GM12878 (cell line): ENCODE measurements at regions not wholly inside any gene's neighbourhood (a gene's known extent, or its start where the extent isn't known, plus 50 kb on each side); places are given as distances from the start of the nearest gene placed in this dataset.
A peak's percentile ranks its signal among the peaks of the same experiment; 100 is the strongest.

Experiments
- ATAC-seq: fragments of 200-7000 bp; cut with Tn5 transposase; 3 replicates; pipeline ENCODE4 v1.9.1; 2020; ENCODE audit warnings: mild to moderate bottlenecking, moderate library complexity
- BruUV-seq: library from RNA; stranded (reverse); fragments of 400-500 nt; replicated peaks from 2 replicates; lab custom pipeline; 2021; lab: Mats Ljungman, UMichigan
- CTCF ChIA-PET: fragments of 300-600 bp; sonication (Branson Sonifier 250); formaldehyde crosslinking; extraction: SDS; loops from one replicate; lab custom pipeline; 2021; ENCODE audit warnings: inconsistent platforms; lab: Yijun Ruan, JAX
- POLR2A ChIA-PET: fragments of 350-600 bp; formaldehyde crosslinking; extraction: SDS; loops from one replicate; lab custom pipeline; 2021; ENCODE audit warnings: inconsistent platforms; lab: Charles Lee
- RAD21 ChIA-PET: fragments of 300-600 bp; sonication (Branson Sonifier 250); formaldehyde crosslinking; loops from one replicate; lab custom pipeline; 2023; ENCODE audit warnings: antibody characterized with exemption; ENCODE audit not compliant: unreplicated experiment; lab: Charles Lee
- SMC1A ChIA-PET: fragments of 300-600 bp; sonication (Branson Sonifier 250); formaldehyde crosslinking; loops from one replicate; lab custom pipeline; 2023; ENCODE audit not compliant: unreplicated experiment, uncharacterized antibody; lab: Charles Lee
- DNase-seq: peaks from one replicate; pipeline ENCODE4 v3.0.0-alpha.2; 2011; ENCODE audit warnings: low read depth, low spot score
- FAIRE-seq: peaks from 3 replicates; lab custom pipeline; 2011; peaks lifted over from hg19 to GRCh38; lab: Jason Lieb, UNC
- H2AFZ ChIP-seq: 2 replicates; pipeline ENCODE4 v1.6.0; 2011; ENCODE audit warnings: low read depth, low read length, control low read depth; ENCODE audit not compliant: control insufficient read depth
- H3K27ac ChIP-seq: 2 replicates; pipeline ENCODE4 v1.5.1; 2011; ENCODE audit warnings: control low read depth; ENCODE audit not compliant: control insufficient read depth, insufficient read depth
- H3K27me3 ChIP-seq, 2 experiments: replicated peaks in 1 of 2; 2 replicates each; pipeline versions ENCODE4 v1.6.0 to v1.6.1; 2011; ENCODE audit warnings: low read length in 1 of 2; ENCODE audit not compliant: control insufficient read depth in 2 of 2, insufficient read depth in 2 of 2
- H3K36me3 ChIP-seq, 2 experiments: 2 replicates each; pipeline ENCODE4 v1.5.1; 2011; ENCODE audit warnings: low read length in 1 of 2; ENCODE audit not compliant: control insufficient read depth in 2 of 2, insufficient read depth in 2 of 2
- H3K4me1 ChIP-seq: 2 replicates; pipeline ENCODE4 v1.6.1; 2011; ENCODE audit warnings: mild to moderate bottlenecking, low read length, moderate library complexity, mixed read lengths; ENCODE audit not compliant: control insufficient read depth, insufficient read depth
- H3K4me2 ChIP-seq: 2 replicates; pipeline ENCODE4 v1.6.0; 2011; ENCODE audit warnings: control low read depth; ENCODE audit not compliant: control insufficient read depth, insufficient read depth
- H3K4me3 ChIP-seq: fragments of 200-600 bp; sonication (generic); 2 replicates; pipeline ENCODE4 v1.5.1; 2016
- H3K79me2 ChIP-seq: 2 replicates; pipeline ENCODE4 v1.6.0; 2011; ENCODE audit warnings: low read length; ENCODE audit not compliant: control insufficient read depth, insufficient read depth
- H3K9ac ChIP-seq: 2 replicates; pipeline ENCODE4 v1.8.0; 2011; ENCODE audit warnings: low read length, control low read depth, mixed read lengths; ENCODE audit not compliant: control insufficient read depth, insufficient read depth
- H3K9me3 ChIP-seq: replicated peaks from 3 replicates; pipeline ENCODE4 v1.5.1; 2011; ENCODE audit warnings: mild to moderate bottlenecking, low read length; ENCODE audit not compliant: control insufficient read depth, insufficient read depth
- H4K20me1 ChIP-seq: 2 replicates; pipeline ENCODE4 v1.6.0; 2011; ENCODE audit not compliant: control insufficient read depth, insufficient read depth
- CBX5 ChIP-seq: sonication (generic); IDR thresholded peaks from 2 replicates; pipeline ENCODE4 v1.6.1; 2016; ENCODE audit warnings: low read depth, moderate library complexity, mild to moderate bottlenecking, inconsistent platforms
- CHD4 ChIP-seq: fragments of 200-600 bp; sonication (generic); IDR thresholded peaks from 2 replicates; pipeline ENCODE4 v1.6.1; 2016; ENCODE audit warnings: mild to moderate bottlenecking
- KDM1A ChIP-seq: fragments of 200-600 bp; sonication (generic); IDR thresholded peaks from 2 replicates; pipeline ENCODE4 v1.6.1; 2016; ENCODE audit warnings: borderline replicate concordance
- LARP7 ChIP-seq: fragments of 450-650 bp; IDR thresholded peaks from 2 replicates; pipeline ENCODE4 v1.6.1; 2017; ENCODE audit warnings: mild to moderate bottlenecking
- MYB ChIP-seq: fragments of 150-350 bp; IDR thresholded peaks from 2 replicates; pipeline ENCODE4 v1.6.1; 2014; ENCODE audit warnings: mild to moderate bottlenecking, low read depth, low read length, borderline replicate concordance
- NFIC ChIP-seq: IDR thresholded peaks from 2 replicates; pipeline ENCODE4 v1.6.1; 2012; ENCODE audit warnings: low read depth, mild to moderate bottlenecking, inconsistent platforms, low read length, moderate library complexity
- NFYA ChIP-seq: IDR thresholded peaks from 2 replicates; pipeline ENCODE4 v1.6.1; 2011; ENCODE audit warnings: low read depth, mild to moderate bottlenecking, low read length, improper control_type of control experiment, borderline replicate concordance
- SMAD5 ChIP-seq: IDR thresholded peaks from 2 replicates; pipeline ENCODE4 v1.6.1; 2016; ENCODE audit warnings: antibody characterized with exemption, low read depth
- YY1 ChIP-seq: IDR thresholded peaks from 2 replicates; pipeline ENCODE4 v1.6.1; 2011; ENCODE audit warnings: low read depth, mild to moderate bottlenecking, low read length
- ZNF384 ChIP-seq: IDR thresholded peaks from 2 replicates; pipeline ENCODE4 v1.6.1; 2012; ENCODE audit warnings: low read depth, mild to moderate bottlenecking, low read length, improper control_type of control experiment, borderline replicate concordance
- in situ Hi-C: fragments of 300-500 bp; cut with MboI; formaldehyde crosslinking; loops from 9 replicates; pipeline ENCODE4 v1.14.3; 2018; ENCODE audit warnings: mixed read lengths
- intact Hi-C: fragments of 100-400 bp; cut with micrococcal nuclease; formaldehyde crosslinking; loops from one replicate; pipeline ENCODE4 v1.14.2; 2022; ENCODE audit not compliant: unreplicated experiment
- TF ChIP-seq, protein P1 (sequence below): fragments of 150-350 bp; IDR thresholded peaks from 2 replicates; pipeline ENCODE4 v1.6.1; 2016; ENCODE audit warnings: low read depth, low read length
- TF ChIP-seq, protein P2 (sequence below): IDR thresholded peaks from 2 replicates; pipeline ENCODE4 v1.6.1; 2012; ENCODE audit warnings: improper control_type of control experiment, low read depth, low read length; ENCODE audit not compliant: insufficient replicate concordance

DNA sequence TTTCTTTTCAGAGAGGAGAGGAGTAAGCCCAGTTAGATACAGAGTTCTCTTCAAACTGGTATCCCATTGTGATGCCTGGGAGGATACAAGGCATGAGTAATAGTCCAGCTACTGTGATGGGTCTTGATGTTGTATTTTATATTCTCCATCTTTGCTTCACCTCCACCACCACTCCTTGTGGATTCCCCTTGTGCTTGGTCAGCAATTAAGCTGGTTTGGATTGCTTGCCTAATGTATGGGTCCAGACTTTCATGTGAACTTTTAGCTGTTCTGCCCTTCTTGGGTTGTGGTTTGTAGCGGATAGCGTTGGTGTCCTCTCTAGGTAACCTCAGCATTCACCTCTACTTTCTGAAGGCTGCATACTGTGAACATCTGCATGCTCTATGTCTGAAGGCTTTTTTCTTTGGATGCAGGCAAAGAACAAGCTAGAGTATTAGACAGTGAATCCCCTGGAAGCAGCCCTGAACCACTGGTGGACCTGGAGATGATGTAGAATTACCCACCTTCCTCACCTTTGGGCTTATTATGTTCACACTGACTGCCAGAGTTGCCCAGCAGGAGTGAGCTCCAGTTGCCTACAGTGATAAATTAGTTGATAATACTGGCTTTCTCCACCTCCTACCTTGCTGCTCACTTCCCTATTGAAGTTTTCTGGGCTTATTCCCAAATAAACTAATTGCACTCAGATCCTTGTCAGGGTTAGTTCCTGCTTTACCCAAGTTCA is 126.5 kb upstream of the MTPN start (continued):
- TF ChIP-seq ZNF384 (no peak), LARP7 (no peak), YY1 (no peak), CBX5 (no peak)

DNA sequence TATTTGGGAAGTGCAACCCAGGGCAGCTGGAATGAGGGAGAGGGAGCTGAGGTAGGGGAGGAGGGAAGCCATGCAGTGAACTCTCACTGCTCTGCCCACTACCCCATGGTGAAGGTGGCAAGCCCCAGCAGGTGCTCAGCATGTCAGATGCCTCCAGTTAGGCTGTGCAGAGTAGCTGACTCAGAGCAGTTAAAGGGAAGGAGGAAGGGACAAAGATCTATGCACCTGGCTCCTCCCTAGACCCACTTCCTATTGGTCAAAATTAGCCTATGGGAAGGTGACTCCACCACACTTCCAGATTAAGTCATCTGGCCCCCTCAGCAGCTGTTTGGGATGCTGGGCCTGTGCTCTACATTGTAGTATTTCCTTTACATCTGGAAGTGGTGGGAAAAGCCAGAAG is 125.7 kb upstream of the MTPN start:
- no peaks in the 10 kb centered on the region for H3K27me3 ChIP-seq
- H3K4me1 ChIP-seq = no peaks in the 10 kb centered on the region
- H3K4me2 ChIP-seq = no peak overlapping the region
- intact Hi-C loops = no loop called here
- no peak overlapping the region for H3K4me3 ChIP-seq
- H3K79me2 ChIP-seq = no peaks in the 10 kb centered on the region
- no peaks in the 10 kb centered on the region; the same call in 2 of the 3 replicates for H3K9me3 ChIP-seq
- ChIA-PET RAD21 (interaction anchor here (0.6 kb wide), 1 partner anchor 1485 kb away, joined by 3 read pairs; no protein-coding TSS in a partner anchor), SMC1A (no interaction called here), POLR2A (no interaction called here), CTCF (interaction anchor here (0.6 to 3.0 kb wide), 2 partner anchors 12 to 317 kb away, joined by 3 to 16 read pairs; no protein-coding TSS in a partner anchor)
- in situ Hi-C loops = no loop called here
- no TSS peak for BruUV-seq
- H3K9ac ChIP-seq = no peak overlapping the region
- ATAC-seq (peak; percentile 36; the same call in 2 of the 3 replicates), DNase-seq (no peak), FAIRE-seq (no peak)
- H3K27ac ChIP-seq = no peak overlapping the region
- no peaks in the 10 kb centered on the region for H4K20me1 ChIP-seq
- H2AFZ ChIP-seq = no peak overlapping the region
- no peaks in the 10 kb centered on the region for H3K36me3 ChIP-seq
- TF ChIP-seq CHD4 (no peak), MYB (no peak), NFYA (no peak), SMAD5 (no peak), NFIC (no peak), KDM1A (no peak)
- TF ChIP-seq, protein P1, sequence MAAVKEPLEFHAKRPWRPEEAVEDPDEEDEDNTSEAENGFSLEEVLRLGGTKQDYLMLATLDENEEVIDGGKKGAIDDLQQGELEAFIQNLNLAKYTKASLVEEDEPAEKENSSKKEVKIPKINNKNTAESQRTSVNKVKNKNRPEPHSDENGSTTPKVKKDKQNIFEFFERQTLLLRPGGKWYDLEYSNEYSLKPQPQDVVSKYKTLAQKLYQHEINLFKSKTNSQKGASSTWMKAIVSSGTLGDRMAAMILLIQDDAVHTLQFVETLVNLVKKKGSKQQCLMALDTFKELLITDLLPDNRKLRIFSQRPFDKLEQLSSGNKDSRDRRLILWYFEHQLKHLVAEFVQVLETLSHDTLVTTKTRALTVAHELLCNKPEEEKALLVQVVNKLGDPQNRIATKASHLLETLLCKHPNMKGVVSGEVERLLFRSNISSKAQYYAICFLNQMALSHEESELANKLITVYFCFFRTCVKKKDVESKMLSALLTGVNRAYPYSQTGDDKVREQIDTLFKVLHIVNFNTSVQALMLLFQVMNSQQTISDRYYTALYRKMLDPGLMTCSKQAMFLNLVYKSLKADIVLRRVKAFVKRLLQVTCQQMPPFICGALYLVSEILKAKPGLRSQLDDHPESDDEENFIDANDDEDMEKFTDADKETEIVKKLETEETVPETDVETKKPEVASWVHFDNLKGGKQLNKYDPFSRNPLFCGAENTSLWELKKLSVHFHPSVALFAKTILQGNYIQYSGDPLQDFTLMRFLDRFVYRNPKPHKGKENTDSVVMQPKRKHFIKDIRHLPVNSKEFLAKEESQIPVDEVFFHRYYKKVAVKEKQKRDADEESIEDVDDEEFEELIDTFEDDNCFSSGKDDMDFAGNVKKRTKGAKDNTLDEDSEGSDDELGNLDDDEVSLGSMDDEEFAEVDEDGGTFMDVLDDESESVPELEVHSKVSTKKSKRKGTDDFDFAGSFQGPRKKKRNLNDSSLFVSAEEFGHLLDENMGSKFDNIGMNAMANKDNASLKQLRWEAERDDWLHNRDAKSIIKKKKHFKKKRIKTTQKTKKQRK = no peak
- TF ChIP-seq, protein P2, sequence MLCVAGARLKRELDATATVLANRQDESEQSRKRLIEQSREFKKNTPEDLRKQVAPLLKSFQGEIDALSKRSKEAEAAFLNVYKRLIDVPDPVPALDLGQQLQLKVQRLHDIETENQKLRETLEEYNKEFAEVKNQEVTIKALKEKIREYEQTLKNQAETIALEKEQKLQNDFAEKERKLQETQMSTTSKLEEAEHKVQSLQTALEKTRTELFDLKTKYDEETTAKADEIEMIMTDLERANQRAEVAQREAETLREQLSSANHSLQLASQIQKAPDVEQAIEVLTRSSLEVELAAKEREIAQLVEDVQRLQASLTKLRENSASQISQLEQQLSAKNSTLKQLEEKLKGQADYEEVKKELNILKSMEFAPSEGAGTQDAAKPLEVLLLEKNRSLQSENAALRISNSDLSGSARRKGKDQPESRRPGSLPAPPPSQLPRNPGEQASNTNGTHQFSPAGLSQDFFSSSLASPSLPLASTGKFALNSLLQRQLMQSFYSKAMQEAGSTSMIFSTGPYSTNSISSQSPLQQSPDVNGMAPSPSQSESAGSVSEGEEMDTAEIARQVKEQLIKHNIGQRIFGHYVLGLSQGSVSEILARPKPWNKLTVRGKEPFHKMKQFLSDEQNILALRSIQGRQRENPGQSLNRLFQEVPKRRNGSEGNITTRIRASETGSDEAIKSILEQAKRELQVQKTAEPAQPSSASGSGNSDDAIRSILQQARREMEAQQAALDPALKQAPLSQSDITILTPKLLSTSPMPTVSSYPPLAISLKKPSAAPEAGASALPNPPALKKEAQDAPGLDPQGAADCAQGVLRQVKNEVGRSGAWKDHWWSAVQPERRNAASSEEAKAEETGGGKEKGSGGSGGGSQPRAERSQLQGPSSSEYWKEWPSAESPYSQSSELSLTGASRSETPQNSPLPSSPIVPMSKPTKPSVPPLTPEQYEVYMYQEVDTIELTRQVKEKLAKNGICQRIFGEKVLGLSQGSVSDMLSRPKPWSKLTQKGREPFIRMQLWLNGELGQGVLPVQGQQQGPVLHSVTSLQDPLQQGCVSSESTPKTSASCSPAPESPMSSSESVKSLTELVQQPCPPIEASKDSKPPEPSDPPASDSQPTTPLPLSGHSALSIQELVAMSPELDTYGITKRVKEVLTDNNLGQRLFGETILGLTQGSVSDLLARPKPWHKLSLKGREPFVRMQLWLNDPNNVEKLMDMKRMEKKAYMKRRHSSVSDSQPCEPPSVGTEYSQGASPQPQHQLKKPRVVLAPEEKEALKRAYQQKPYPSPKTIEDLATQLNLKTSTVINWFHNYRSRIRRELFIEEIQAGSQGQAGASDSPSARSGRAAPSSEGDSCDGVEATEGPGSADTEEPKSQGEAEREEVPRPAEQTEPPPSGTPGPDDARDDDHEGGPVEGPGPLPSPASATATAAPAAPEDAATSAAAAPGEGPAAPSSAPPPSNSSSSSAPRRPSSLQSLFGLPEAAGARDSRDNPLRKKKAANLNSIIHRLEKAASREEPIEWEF = no peak
